HEK293 (cell line): ENCODE measurements at regions not wholly inside any gene's neighbourhood (a gene's known extent, or its start where the extent isn't known, plus 50 kb on each side); places are given as distances from the start of the nearest gene placed in this dataset.

Experiments
- CTCF ChIP-seq: fragments of 450-650 bp; formaldehyde crosslinking; IDR thresholded peaks from 2 replicates; pipeline ENCODE4 v1.5.1; 2016; ENCODE audit warnings: missing biosample characterization, missing genetic modification characterization
- YY1 ChIP-seq: fragments of 450-650 bp; formaldehyde crosslinking; IDR thresholded peaks from 2 replicates; pipeline ENCODE4 v1.5.1; 2018; ENCODE audit warnings: missing biosample characterization, missing genetic modification characterization
- ZBTB7A ChIP-seq: fragments of 450-650 bp; formaldehyde crosslinking; IDR thresholded peaks from 2 replicates; pipeline ENCODE4 v1.5.1; 2016; ENCODE audit warnings: low read depth, missing biosample characterization, missing genetic modification characterization
- ZFP41 ChIP-seq: fragments of 450-650 bp; formaldehyde crosslinking; IDR thresholded peaks from 2 replicates; pipeline ENCODE4 v1.5.1; 2016; ENCODE audit warnings: missing biosample characterization, missing genetic modification characterization, borderline replicate concordance
- ZNF138 ChIP-seq: fragments of 450-650 bp; formaldehyde crosslinking; IDR thresholded peaks from 2 replicates; pipeline ENCODE4 v1.5.1; 2016; ENCODE audit warnings: missing biosample characterization, missing genetic modification characterization, borderline replicate concordance
- ZNF140 ChIP-seq: fragments of 450-650 bp; formaldehyde crosslinking; IDR thresholded peaks from 2 replicates; pipeline ENCODE4 v1.5.1; 2016; ENCODE audit warnings: missing biosample characterization, missing genetic modification characterization
- ZNF157 ChIP-seq: fragments of 450-650 bp; formaldehyde crosslinking; IDR thresholded peaks from 2 replicates; pipeline ENCODE4 v1.5.1; 2016; ENCODE audit warnings: missing biosample characterization, missing genetic modification characterization
- ZNF19 ChIP-seq: fragments of 450-650 bp; formaldehyde crosslinking; IDR thresholded peaks from 2 replicates; pipeline ENCODE4; 2016; ENCODE audit warnings: missing biosample characterization, missing genetic modification characterization, low read depth
- ZNF433 ChIP-seq: fragments of 450-650 bp; formaldehyde crosslinking; IDR thresholded peaks from 2 replicates; pipeline ENCODE4 v1.5.1; 2016; ENCODE audit warnings: missing biosample characterization, missing genetic modification characterization, low read depth
- ZNF529 ChIP-seq: fragments of 450-650 bp; formaldehyde crosslinking; IDR thresholded peaks from 2 replicates; pipeline ENCODE4 v1.5.1; 2017; ENCODE audit warnings: missing genetic modification characterization, missing biosample characterization; ENCODE audit not compliant: insufficient replicate concordance
- ZNF549 ChIP-seq: fragments of 450-650 bp; IDR thresholded peaks from 2 replicates; pipeline ENCODE4 v1.5.1; 2018; ENCODE audit warnings: missing biosample characterization, missing genetic modification characterization, mild to moderate bottlenecking, inconsistent platforms, moderate library complexity
- ZNF704 ChIP-seq: fragments of 450-650 bp; formaldehyde crosslinking; IDR thresholded peaks from 2 replicates; pipeline ENCODE4 v1.5.1; 2016; ENCODE audit warnings: missing biosample characterization, missing genetic modification characterization
- TF ChIP-seq, protein P1 (sequence below): fragments of 450-650 bp; formaldehyde crosslinking; IDR thresholded peaks from 2 replicates; pipeline ENCODE4 v1.5.1; 2017; ENCODE audit warnings: missing biosample characterization, missing genetic modification characterization
- TF ChIP-seq, protein P2 (sequence below): fragments of 450-650 bp; formaldehyde crosslinking; IDR thresholded peaks from 2 replicates; pipeline ENCODE4 v1.5.1; 2016; ENCODE audit warnings: missing biosample characterization, missing genetic modification characterization

- TF ChIP-seq ZNF140 (tag by site-specific recombination) (no peak), YY1 (tag by site-specific recombination) (no peak), CTCF (no peak), ZNF138 (tag by site-specific recombination) (no peak), ZFP41 (tag by site-specific recombination) (no peak), ZBTB7A (tag by site-specific recombination) (no peak), ZNF704 (tag by site-specific recombination) (no peak), ZNF157 (tag by site-specific recombination) (no peak), ZNF433 (tag by site-specific recombination) (no peak), ZNF549 (tag by site-specific recombination) (no peak), ZNF19 (tag by site-specific recombination) (no peak), ZNF529 (no peak)
- TF ChIP-seq, protein P1, sequence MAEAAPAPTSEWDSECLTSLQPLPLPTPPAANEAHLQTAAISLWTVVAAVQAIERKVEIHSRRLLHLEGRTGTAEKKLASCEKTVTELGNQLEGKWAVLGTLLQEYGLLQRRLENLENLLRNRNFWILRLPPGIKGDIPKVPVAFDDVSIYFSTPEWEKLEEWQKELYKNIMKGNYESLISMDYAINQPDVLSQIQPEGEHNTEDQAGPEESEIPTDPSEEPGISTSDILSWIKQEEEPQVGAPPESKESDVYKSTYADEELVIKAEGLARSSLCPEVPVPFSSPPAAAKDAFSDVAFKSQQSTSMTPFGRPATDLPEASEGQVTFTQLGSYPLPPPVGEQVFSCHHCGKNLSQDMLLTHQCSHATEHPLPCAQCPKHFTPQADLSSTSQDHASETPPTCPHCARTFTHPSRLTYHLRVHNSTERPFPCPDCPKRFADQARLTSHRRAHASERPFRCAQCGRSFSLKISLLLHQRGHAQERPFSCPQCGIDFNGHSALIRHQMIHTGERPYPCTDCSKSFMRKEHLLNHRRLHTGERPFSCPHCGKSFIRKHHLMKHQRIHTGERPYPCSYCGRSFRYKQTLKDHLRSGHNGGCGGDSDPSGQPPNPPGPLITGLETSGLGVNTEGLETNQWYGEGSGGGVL (tag by site-specific recombination) = no peak
- TF ChIP-seq, protein P2, sequence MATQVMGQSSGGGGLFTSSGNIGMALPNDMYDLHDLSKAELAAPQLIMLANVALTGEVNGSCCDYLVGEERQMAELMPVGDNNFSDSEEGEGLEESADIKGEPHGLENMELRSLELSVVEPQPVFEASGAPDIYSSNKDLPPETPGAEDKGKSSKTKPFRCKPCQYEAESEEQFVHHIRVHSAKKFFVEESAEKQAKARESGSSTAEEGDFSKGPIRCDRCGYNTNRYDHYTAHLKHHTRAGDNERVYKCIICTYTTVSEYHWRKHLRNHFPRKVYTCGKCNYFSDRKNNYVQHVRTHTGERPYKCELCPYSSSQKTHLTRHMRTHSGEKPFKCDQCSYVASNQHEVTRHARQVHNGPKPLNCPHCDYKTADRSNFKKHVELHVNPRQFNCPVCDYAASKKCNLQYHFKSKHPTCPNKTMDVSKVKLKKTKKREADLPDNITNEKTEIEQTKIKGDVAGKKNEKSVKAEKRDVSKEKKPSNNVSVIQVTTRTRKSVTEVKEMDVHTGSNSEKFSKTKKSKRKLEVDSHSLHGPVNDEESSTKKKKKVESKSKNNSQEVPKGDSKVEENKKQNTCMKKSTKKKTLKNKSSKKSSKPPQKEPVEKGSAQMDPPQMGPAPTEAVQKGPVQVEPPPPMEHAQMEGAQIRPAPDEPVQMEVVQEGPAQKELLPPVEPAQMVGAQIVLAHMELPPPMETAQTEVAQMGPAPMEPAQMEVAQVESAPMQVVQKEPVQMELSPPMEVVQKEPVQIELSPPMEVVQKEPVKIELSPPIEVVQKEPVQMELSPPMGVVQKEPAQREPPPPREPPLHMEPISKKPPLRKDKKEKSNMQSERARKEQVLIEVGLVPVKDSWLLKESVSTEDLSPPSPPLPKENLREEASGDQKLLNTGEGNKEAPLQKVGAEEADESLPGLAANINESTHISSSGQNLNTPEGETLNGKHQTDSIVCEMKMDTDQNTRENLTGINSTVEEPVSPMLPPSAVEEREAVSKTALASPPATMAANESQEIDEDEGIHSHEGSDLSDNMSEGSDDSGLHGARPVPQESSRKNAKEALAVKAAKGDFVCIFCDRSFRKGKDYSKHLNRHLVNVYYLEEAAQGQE (tag by site-specific recombination) = no peak
Observed at GRCh38 chrX:69236641-69237040, 71.4 kb upstream of the PJA1 start.
